ENCODE measurements at regions not wholly inside any gene's neighbourhood (a gene's known extent, or its start where the extent isn't known, plus 50 kb on each side); places are given as distances from the start of the nearest gene placed in this dataset.

- DNase-seq (no peak), FAIRE-seq (no peak), ATAC-seq (no peak)
- H3K9me3 ChIP-seq, result no peaks in the 10 kb centered on the region
- no peaks in the 10 kb centered on the region for H3K36me3 ChIP-seq
- H3K4me1 ChIP-seq, result no peaks in the 10 kb centered on the region
- intact Hi-C loops (cut with DNase I), result no loop called here
- H3K4me3 ChIP-seq, result no peak overlapping the region
- WGBS, 2 donors, result 84 to 86% methylated on average over 2 of the region's 2 CpGs
- H3K27ac ChIP-seq, result no peak overlapping the region
- TF ChIP-seq CTCF (IDR thresholded peaks at IDR 0.05), result no peak
- H3K27me3 ChIP-seq, result no peaks in the 10 kb centered on the region
These were observed 128.4 kb upstream of the MC4R start for GRCh38 chr18:60500960-60501359.

GRCh38 chr18:60502591-60502990 is 130.0 kb upstream of the MC4R start:
- H3K36me3 ChIP-seq, result no peaks in the 10 kb centered on the region
- no peak for TF ChIP-seq CTCF (IDR thresholded peaks at IDR 0.05)
- FAIRE-seq, result no peak
- H3K27ac ChIP-seq, result no peak overlapping the region
- 53 to 71% methylated on average over 5 of the region's 5 CpGs for WGBS, 2 donors
- H3K27me3 ChIP-seq, result no peaks in the 10 kb centered on the region
- ATAC-seq, result no peak
- DNase-seq, result no peak
- no peak overlapping the region for H3K4me3 ChIP-seq
- intact Hi-C loops (cut with DNase I), result no loop called here
- no peaks in the 10 kb centered on the region for H3K9me3 ChIP-seq
- no peaks in the 10 kb centered on the region for H3K4me1 ChIP-seq

GRCh38 chr18:60503199-60503598 is 130.6 kb upstream of the MC4R start:
- H3K27ac ChIP-seq, result no peak overlapping the region
- intact Hi-C loops (cut with DNase I), result no loop called here
- no peak overlapping the region for H3K4me3 ChIP-seq
- 4 to 10% methylated on average over 2 of the region's 2 CpGs for WGBS, 2 donors
- H3K27me3 ChIP-seq, result no peaks in the 10 kb centered on the region
- no peak for TF ChIP-seq CTCF (IDR thresholded peaks at IDR 0.05)
- DNase-seq, result no peak
- H3K36me3 ChIP-seq, result no peaks in the 10 kb centered on the region
- no peaks in the 10 kb centered on the region for H3K4me1 ChIP-seq
- no peak for FAIRE-seq
- no peaks in the 10 kb centered on the region for H3K9me3 ChIP-seq
- no peak for ATAC-seq

- DNase-seq (no peak), FAIRE-seq (no peak), ATAC-seq (no peak)
- Histone ChIP-seq H3K27ac (no peak overlapping the region), H3K27me3 (no peaks in the 10 kb centered on the region), H3K9me3 (no peaks in the 10 kb centered on the region), H3K4me1 (no peaks in the 10 kb centered on the region), H3K4me3 (no peak overlapping the region), H3K36me3 (no peaks in the 10 kb centered on the region)
- intact Hi-C loops (cut with DNase I), result no loop called here
- WGBS, 2 donors, result 13 to 35% methylated on average over 1 of the region's 1 CpG
- TF ChIP-seq CTCF (IDR thresholded peaks at IDR 0.05), result no peak
These were observed 133.6 kb upstream of the MC4R start for GRCh38 chr18:60506190-60506589.

GRCh38 chr18:60506682-60507081 is 134.1 kb upstream of the MC4R start:
- Histone ChIP-seq H3K27me3 (no peaks in the 10 kb centered on the region), H3K4me1 (no peaks in the 10 kb centered on the region), H3K4me3 (no peak overlapping the region), H3K27ac (no peak overlapping the region), H3K9me3 (no peaks in the 10 kb centered on the region), H3K36me3 (no peaks in the 10 kb centered on the region)
- DNase-seq (no peak), FAIRE-seq (no peak), ATAC-seq (no peak)
- intact Hi-C loops (cut with DNase I), result no loop called here
- TF ChIP-seq CTCF (IDR thresholded peaks at IDR 0.05), result no peak
- 69 to 79% methylated on average over 4 of the region's 4 CpGs for WGBS, 2 donors
